Stomach (tissue), 8 donors: ENCODE measurements at regions not wholly inside any gene's neighbourhood (a gene's known extent, or its start where the extent isn't known, plus 50 kb on each side); places are given as distances from the start of the nearest gene placed in this dataset.

Experiments
- DNase-seq, 2 donors: peaks; one replicate each; pipeline versions ENCODE4 v3.0.0 to v3.0.0-alpha.2; 2013 to 2019
- H3K27ac ChIP-seq, 5 donors: fragments of 200-600 bp in 4 of 5; sonication (generic) in 4 of 5; one replicate each; pipeline ENCODE4 v1.5.1; 2013 to 2019; ENCODE audit warnings: mild to moderate bottlenecking in 1 of 5, moderate library complexity in 1 of 5
- H3K27me3 ChIP-seq, 3 donors: fragments of 200-600 bp; sonication (generic); one replicate each; pipeline ENCODE4 v1.5.1; 2017 to 2019; ENCODE audit warnings: mixed run types in 1 of 3
- H3K36me3 ChIP-seq, 4 donors: fragments of 200-600 bp; sonication (generic); 1 replicate in 3 of 4; 2 replicates in 1 of 4; pipeline ENCODE4 v1.5.1; 2016 to 2019
- H3K4me1 ChIP-seq, 4 donors: fragments of 200-600 bp; sonication (generic); one replicate each; pipeline ENCODE4 v1.5.1; 2016 to 2019
- H3K4me3 ChIP-seq, 4 donors: fragments of 200-600 bp; sonication (generic) in 3 of 4; one replicate each; pipeline ENCODE4 v1.5.1; 2016 to 2019; ENCODE audit warnings: mild to moderate bottlenecking in 1 of 4
- H3K9me3 ChIP-seq, 4 donors: fragments of 200-600 bp; sonication (generic); one replicate each; pipeline ENCODE4 v1.5.1; 2016 to 2019
- CTCF ChIP-seq, 7 experiments: fragments of 450-650 bp in 4 of 7; fragments of 200-600 bp in 3 of 7; sonication (generic) in 3 of 7; IDR thresholded peaks; one replicate each; pipeline ENCODE4 v1.5.1; 2016 to 2019; ENCODE audit warnings: antibody characterized with exemption in 7 of 7, control low read depth in 2 of 7, mild to moderate bottlenecking in 1 of 7
- EP300 ChIP-seq: sonication (generic); formaldehyde crosslinking; IDR thresholded peaks from one replicate; pipeline ENCODE4 v1.6.1; 2017; ENCODE audit warnings: antibody characterized with exemption
- POLR2A ChIP-seq, 4 donors: fragments of 450-650 bp; IDR thresholded peaks; one replicate each; pipeline ENCODE4 v1.6.1; 2016; ENCODE audit warnings: antibody characterized with exemption in 4 of 4, control low read depth in 2 of 4, mild to moderate bottlenecking in 1 of 4, moderate library complexity in 1 of 4
- POLR2AphosphoS5 ChIP-seq, 3 donors: sonication (generic); formaldehyde crosslinking; IDR thresholded peaks; one replicate each; pipeline ENCODE4 v1.6.1; 2016; ENCODE audit warnings: antibody characterized with exemption in 3 of 3
- WGBS, 5 donors: extraction: QIAGEN DNeasy Blood & Tissue Kit in 3 of 5; methylation state at CpG; one replicate each; pipeline versions ENCODE4 v1.1.5 to v1.1.7; 2013 to 2018; 5-methylcytosine and 5-hydroxymethylcytosine counted together
- intact Hi-C: fragments of 100-400 bp; cut with DNase I; formaldehyde crosslinking; loops from one replicate; pipeline ENCODE4 v1.15.1; 2023; ENCODE audit warnings: low total_unique reads
- donor health status: healthy with polysubstance abuse.
- donor health status: Bipolar disorder and iron deficiency.
- donor health status: healthy.

- Histone ChIP-seq H3K9me3 (no peaks in the 10 kb centered on the region), H3K27me3 (no peaks in the 10 kb centered on the region), H3K4me1 (peaks cover 0 to 21% (median 0%) of the 10 kb centered on the region in 4 donors), H3K36me3 (no peaks in the 10 kb centered on the region), H3K27ac (no peak overlapping the region), H3K4me3 (no peak overlapping the region)
- intact Hi-C loops, result no loop called here
- TF ChIP-seq POLR2AphosphoS5 (IDR thresholded peaks at IDR 0.05) (no peak), CTCF (IDR thresholded peaks at IDR 0.05) (no peak), EP300 (no peak), POLR2A (IDR thresholded peaks at IDR 0.05) (no peak)
- 94 to 99% (median 98%) methylated on average over 4 of the region's 4 CpGs for WGBS, 5 donors
- no peak for DNase-seq
These were observed 209.3 kb downstream of the AHR start for GRCh38 chr7:17507717-17508116.

- Histone ChIP-seq H3K27me3 (no peaks in the 10 kb centered on the region), H3K27ac (no peak overlapping the region), H3K4me3 (no peak overlapping the region), H3K9me3 (no peaks in the 10 kb centered on the region), H3K36me3 (no peaks in the 10 kb centered on the region), H3K4me1 (peaks cover 0 to 11% (median 0%) of the 10 kb centered on the region in 4 donors)
- DNase-seq, result no peak
- intact Hi-C loops, result no loop called here
- 36 to 66% (median 37%) methylated on average over 2 of the region's 2 CpGs for WGBS, 5 donors
- no peak for TF ChIP-seq EP300
- no peak for TF ChIP-seq POLR2A (IDR thresholded peaks at IDR 0.05)
- TF ChIP-seq CTCF (IDR thresholded peaks at IDR 0.05), result no peak
- no peak for TF ChIP-seq POLR2AphosphoS5 (IDR thresholded peaks at IDR 0.05)
These were observed 213.8 kb downstream of the AHR start for GRCh38 chr7:17512181-17512675.

- H3K9me3 ChIP-seq, result no peaks in the 10 kb centered on the region
- WGBS, 5 donors, result 77 to 87% (median 82%) methylated on average over 1 of the region's 1 CpG
- intact Hi-C loops, result no loop called here
- DNase-seq, result no peak
- no peaks in the 10 kb centered on the region for H3K36me3 ChIP-seq
- no peak overlapping the region for H3K27ac ChIP-seq
- TF ChIP-seq CTCF (IDR thresholded peaks at IDR 0.05) (no peak), POLR2AphosphoS5 (IDR thresholded peaks at IDR 0.05) (no peak), POLR2A (IDR thresholded peaks at IDR 0.05) (no peak), EP300 (no peak)
- no peak overlapping the region for H3K4me3 ChIP-seq
- H3K27me3 ChIP-seq, result no peaks in the 10 kb centered on the region
- H3K4me1 ChIP-seq, result peaks cover 0 to 19% (median 6%) of the 10 kb centered on the region in 4 donors
These were observed 218.3 kb downstream of the AHR start for GRCh38 chr7:17516771-17517170.

- Histone ChIP-seq H3K27me3 (no peaks in the 10 kb centered on the region), H3K4me1 (peaks cover 0 to 33% (median 14%) of the 10 kb centered on the region in 4 donors), H3K36me3 (no peaks in the 10 kb centered on the region), H3K27ac (peak overlapping the region in 2 of 5 donors; percentile 39 to 55), H3K9me3 (no peaks in the 10 kb centered on the region), H3K4me3 (no peak overlapping the region)
- no peak for TF ChIP-seq EP300
- TF ChIP-seq POLR2AphosphoS5 (IDR thresholded peaks at IDR 0.05), result no peak
- TF ChIP-seq CTCF (IDR thresholded peaks at IDR 0.05), result no peak
- no peak for TF ChIP-seq POLR2A (IDR thresholded peaks at IDR 0.05)
- DNase-seq, result no peak
- intact Hi-C loops, result no loop called here
- WGBS, 5 donors, result 73 to 89% (median 83%) methylated on average over 1 of the region's 1 CpG
These were observed 222.5 kb downstream of the AHR start for GRCh38 chr7:17520941-17521340.
